Skeletal muscle satellite cell (primary cell): ENCODE measurements at regions not wholly inside any gene's neighbourhood (a gene's known extent, or its start where the extent isn't known, plus 50 kb on each side); places are given as distances from the start of the nearest gene placed in this dataset.

Source experiments
- H3K27me3 ChIP-seq: 2 replicates; pipeline ENCODE4 v1.7.0; 2013; ENCODE audit warnings: low read length; ENCODE audit not compliant: control insufficient read depth, insufficient read depth
- H3K36me3 ChIP-seq: 2 replicates; pipeline ENCODE4 v1.7.0; 2013; ENCODE audit warnings: mild to moderate bottlenecking, control low read depth, low read length; ENCODE audit not compliant: insufficient read depth
- H3K4me1 ChIP-seq: 2 replicates; pipeline ENCODE4 v1.7.0; 2013; ENCODE audit warnings: low read length; ENCODE audit not compliant: control insufficient read depth, insufficient read depth
- H3K4me2 ChIP-seq: 2 replicates; pipeline ENCODE4 v1.7.0; 2013; ENCODE audit warnings: mild to moderate bottlenecking, low read length
- H3K4me3 ChIP-seq: 2 replicates; pipeline ENCODE4 v1.7.0; 2013; ENCODE audit warnings: low read length
- H3K9ac ChIP-seq: 2 replicates; pipeline ENCODE4 v1.7.0; 2013; ENCODE audit warnings: mild to moderate bottlenecking, low read depth, low read length, moderate library complexity
- H3K9me3 ChIP-seq: replicated peaks from 2 replicates; pipeline ENCODE4 v1.7.0; 2013; ENCODE audit warnings: mild to moderate bottlenecking, control low read depth, low read length

- Histone ChIP-seq H3K9me3 (no peaks in the 10 kb centered on the region), H3K9ac (no peak overlapping the region), H3K4me3 (no peak overlapping the region), H3K4me1 (no peaks in the 10 kb centered on the region), H3K4me2 (no peak overlapping the region), H3K36me3 (no peaks in the 10 kb centered on the region), H3K27me3 (no peaks in the 10 kb centered on the region)
Observed at GRCh38 chr4:104772849-104773248, 278.2 kb upstream of the CXXC4 start.

GRCh38 chr4:104795264-104795939, 300.7 kb upstream of the CXXC4 start:
- H3K36me3 ChIP-seq: no peaks in the 10 kb centered on the region

GRCh38 chr4:104811727-104812126, 317.0 kb upstream of the CXXC4 start:
- H3K9ac ChIP-seq: no peak overlapping the region
- H3K9me3 ChIP-seq: no peaks in the 10 kb centered on the region
- no peaks in the 10 kb centered on the region for H3K4me1 ChIP-seq
- H3K4me2 ChIP-seq: no peak overlapping the region
- H3K27me3 ChIP-seq: no peaks in the 10 kb centered on the region
- H3K36me3 ChIP-seq: no peaks in the 10 kb centered on the region
- H3K4me3 ChIP-seq: no peak overlapping the region

More at GRCh38 chr4:104795264-104795939, 300.7 kb upstream of the CXXC4 start:
- no peak overlapping the region for H3K4me3 ChIP-seq
- no peaks in the 10 kb centered on the region for H3K27me3 ChIP-seq
- H3K4me2 ChIP-seq: no peak overlapping the region
- no peak overlapping the region for H3K9ac ChIP-seq
- no peaks in the 10 kb centered on the region for H3K9me3 ChIP-seq
- no peaks in the 10 kb centered on the region for H3K4me1 ChIP-seq

DNA sequence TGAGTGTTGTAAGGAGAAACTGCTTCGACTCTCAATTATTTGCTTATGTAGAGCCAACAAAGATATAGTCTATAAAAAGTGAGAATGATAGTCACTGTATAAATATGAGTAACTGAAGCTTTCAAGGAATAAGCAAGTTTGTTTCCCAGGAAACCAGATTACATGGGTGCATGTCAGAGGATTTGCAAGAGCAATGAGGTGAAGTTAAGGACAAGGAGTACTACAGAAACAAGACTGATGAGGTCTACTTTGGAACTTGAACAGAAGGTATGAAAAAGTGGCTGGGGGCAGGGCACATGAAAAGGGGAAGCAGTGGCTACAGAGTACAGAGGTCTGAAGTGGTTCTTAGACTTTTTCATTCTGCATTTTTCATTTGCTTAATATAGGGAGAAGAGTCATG, 321.0 kb upstream of the CXXC4 start:
- no peaks in the 10 kb centered on the region for H3K9me3 ChIP-seq
- H3K4me1 ChIP-seq: no peaks in the 10 kb centered on the region
- no peak overlapping the region for H3K9ac ChIP-seq
- no peaks in the 10 kb centered on the region for H3K27me3 ChIP-seq
- H3K36me3 ChIP-seq: no peaks in the 10 kb centered on the region
- no peak overlapping the region for H3K4me2 ChIP-seq
- H3K4me3 ChIP-seq: no peak overlapping the region

DNA sequence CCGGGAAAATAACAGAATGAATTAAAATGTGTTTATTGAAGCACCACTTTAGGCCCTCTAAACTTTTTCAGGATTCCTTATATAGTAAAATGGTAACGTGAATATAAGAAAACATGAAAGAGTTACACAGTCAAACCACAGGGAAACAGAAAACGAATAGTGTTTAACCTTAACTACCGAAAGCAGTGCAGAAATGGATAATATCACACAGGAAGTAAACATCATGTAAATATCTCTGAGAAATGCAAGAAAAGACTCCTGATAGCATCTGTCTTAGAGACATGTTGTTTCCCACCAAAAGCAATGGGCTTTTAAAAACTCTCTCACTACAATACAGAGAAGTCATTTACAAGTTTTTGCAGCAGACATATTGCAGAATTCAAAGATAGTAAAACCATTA, 323.9 kb upstream of the CXXC4 start:
- H3K27me3 ChIP-seq: no peaks in the 10 kb centered on the region
- H3K4me2 ChIP-seq: no peak overlapping the region
- H3K4me3 ChIP-seq: no peak overlapping the region
- H3K9me3 ChIP-seq: no peaks in the 10 kb centered on the region
- no peaks in the 10 kb centered on the region for H3K36me3 ChIP-seq
- H3K4me1 ChIP-seq: no peaks in the 10 kb centered on the region
- no peak overlapping the region for H3K9ac ChIP-seq

DNA sequence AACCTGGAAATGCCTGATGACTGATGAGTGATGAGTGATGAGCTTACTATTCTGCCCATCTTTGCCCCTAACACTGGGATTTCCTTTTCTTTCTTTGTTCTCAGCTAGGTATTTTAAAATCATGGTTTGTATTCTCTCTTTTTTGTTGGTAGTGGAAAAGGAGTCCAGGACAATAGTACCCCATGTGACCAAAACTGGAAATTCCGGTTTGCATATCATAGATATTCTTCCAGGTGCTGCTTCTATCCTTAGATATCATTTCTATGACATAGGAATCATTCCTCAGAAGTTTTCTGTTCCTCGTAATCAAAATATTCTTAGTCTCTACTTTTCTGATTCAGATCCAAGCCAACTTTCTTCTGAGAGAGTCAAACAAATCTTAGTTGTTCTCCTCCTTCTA, 320.5 kb upstream of the TET2 start:
- H3K4me3 ChIP-seq: no peak overlapping the region
- H3K9me3 ChIP-seq: no peaks in the 10 kb centered on the region
- H3K4me2 ChIP-seq: no peak overlapping the region
- no peaks in the 10 kb centered on the region for H3K4me1 ChIP-seq
- no peaks in the 10 kb centered on the region for H3K36me3 ChIP-seq
- H3K9ac ChIP-seq: no peak overlapping the region
- no peaks in the 10 kb centered on the region for H3K27me3 ChIP-seq

- Histone ChIP-seq H3K27me3 (no peaks in the 10 kb centered on the region), H3K4me1 (no peaks in the 10 kb centered on the region), H3K9me3 (no peaks in the 10 kb centered on the region), H3K9ac (no peak overlapping the region), H3K4me2 (no peak overlapping the region), H3K36me3 (no peaks in the 10 kb centered on the region), H3K4me3 (no peak overlapping the region)
Observed at GRCh38 chr4:104829761-104830160, 316.9 kb upstream of the TET2 start.

GRCh38 chr4:104848597-104849225, 298.0 kb upstream of the TET2 start:
- Histone ChIP-seq H3K4me3 (no peak overlapping the region), H3K4me2 (no peak overlapping the region), H3K4me1 (no peaks in the 10 kb centered on the region), H3K27me3 (no peaks in the 10 kb centered on the region), H3K9me3 (no peaks in the 10 kb centered on the region), H3K36me3 (no peaks in the 10 kb centered on the region), H3K9ac (no peak overlapping the region)

DNA sequence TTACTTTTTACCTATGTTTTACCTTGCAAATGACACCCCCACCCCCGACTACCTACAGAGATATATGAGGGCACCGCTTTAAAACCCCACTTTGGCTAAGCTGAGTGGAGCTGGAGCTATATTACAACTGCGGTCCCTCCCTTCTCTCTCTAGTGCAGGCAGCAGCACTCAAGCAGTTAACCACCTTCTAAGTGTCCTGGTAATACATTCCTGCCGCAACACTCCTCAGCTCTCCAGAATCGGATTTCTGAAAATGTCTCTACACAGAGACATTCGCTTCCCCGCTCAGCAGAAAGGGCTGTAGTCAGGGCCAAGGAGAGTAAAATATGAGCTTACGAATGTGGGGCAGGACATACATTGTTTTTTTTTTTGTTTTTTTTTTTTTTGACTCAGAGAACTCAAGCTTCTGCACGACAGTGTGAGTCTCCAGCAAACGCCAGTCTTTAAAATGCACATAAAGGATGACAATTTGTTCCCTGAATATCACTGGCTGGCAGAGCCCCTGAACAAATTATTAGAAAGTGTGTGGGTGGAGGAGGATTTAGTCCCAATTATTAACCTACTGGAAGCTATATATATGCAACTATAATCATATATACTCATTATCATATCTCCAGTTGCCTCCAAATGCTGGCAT, 287.0 kb upstream of the TET2 start:
- no peaks in the 10 kb centered on the region for H3K27me3 ChIP-seq
- peak overlapping the region; percentile 61 for H3K4me2 ChIP-seq

GRCh38 chr4:104860238-104861123, 286.2 kb upstream of the TET2 start:
- peak overlapping the region; percentile 61 for H3K4me2 ChIP-seq
- H3K9ac ChIP-seq: no peak overlapping the region
- no peaks in the 10 kb centered on the region for H3K27me3 ChIP-seq
- H3K4me1 ChIP-seq: no peaks in the 10 kb centered on the region
- no peaks in the 10 kb centered on the region for H3K36me3 ChIP-seq
- no peak overlapping the region for H3K4me3 ChIP-seq
- H3K9me3 ChIP-seq: no peaks in the 10 kb centered on the region

More for the DNA sequence above, 287.0 kb upstream of the TET2 start:
- no peaks in the 10 kb centered on the region for H3K4me1 ChIP-seq
- no peak overlapping the region for H3K9ac ChIP-seq
- H3K36me3 ChIP-seq: no peaks in the 10 kb centered on the region
- H3K9me3 ChIP-seq: no peaks in the 10 kb centered on the region
- H3K4me3 ChIP-seq: peak overlapping the region; percentile 26

GRCh38 chr4:104866809-104867208, 279.9 kb upstream of the TET2 start:
- no peak overlapping the region for H3K9ac ChIP-seq
- H3K4me1 ChIP-seq: no peaks in the 10 kb centered on the region
- H3K27me3 ChIP-seq: no peaks in the 10 kb centered on the region
- H3K36me3 ChIP-seq: no peaks in the 10 kb centered on the region
- H3K4me2 ChIP-seq: no peak overlapping the region
- H3K9me3 ChIP-seq: no peaks in the 10 kb centered on the region
- no peak overlapping the region for H3K4me3 ChIP-seq
